Spleen (tissue), 11 donors: ENCODE measurements at regions not wholly inside any gene's neighbourhood (a gene's known extent, or its start where the extent isn't known, plus 50 kb on each side); places are given as distances from the start of the nearest gene placed in this dataset.

Source experiments
- DNase-seq: peaks from one replicate; pipeline ENCODE4 v3.0.0-alpha.2; 2020
- H3K27ac ChIP-seq, 8 donors: fragments of 200-600 bp; sonication (generic) in 7 of 8; 1 replicate in 4 of 8; 2 replicates in 4 of 8; pipeline versions ENCODE4 v1.5.0 to v1.8.0; 2016 to 2021; ENCODE audit warnings: inconsistent platforms in 4 of 8, mild to moderate bottlenecking in 4 of 8, moderate library complexity in 1 of 8
- H3K27me3 ChIP-seq, 7 donors: fragments of 200-600 bp; sonication (generic) in 6 of 7; replicated peaks in 1 of 7; 1 replicate in 4 of 7; 2 replicates in 3 of 7; pipeline versions ENCODE4 v1.5.0 to v1.8.0; 2016 to 2021; ENCODE audit warnings: inconsistent platforms in 3 of 7, mild to moderate bottlenecking in 1 of 7
- H3K36me3 ChIP-seq, 6 donors: fragments of 200-600 bp; sonication (generic) in 5 of 6; 1 replicate in 4 of 6; 2 replicates in 2 of 6; pipeline versions ENCODE4 v1.5.0 to v1.8.0; 2016 to 2021; ENCODE audit warnings: inconsistent platforms in 2 of 6
- H3K4me1 ChIP-seq, 6 donors: fragments of 200-600 bp; sonication (generic) in 5 of 6; 1 replicate in 3 of 6; 2 replicates in 3 of 6; pipeline versions ENCODE4 v1.5.0 to v1.8.0; 2016 to 2021; ENCODE audit warnings: inconsistent platforms in 3 of 6
- H3K4me3 ChIP-seq, 8 donors: fragments of 200-600 bp; sonication (generic) in 7 of 8; 1 replicate in 4 of 8; 2 replicates in 4 of 8; pipeline versions ENCODE4 v1.5.0 to v1.8.0; 2016 to 2021; ENCODE audit warnings: inconsistent platforms in 4 of 8, mild to moderate bottlenecking in 4 of 8, moderate library complexity in 2 of 8
- H3K9me3 ChIP-seq, 8 donors: fragments of 200-600 bp; sonication (generic) in 7 of 8; 1 replicate in 4 of 8; 2 replicates in 4 of 8; pipeline versions ENCODE4 v1.5.0 to v1.8.0; 2016 to 2021; ENCODE audit warnings: inconsistent platforms in 4 of 8
- POLR2A ChIP-seq, 3 donors: fragments of 450-650 bp; IDR thresholded peaks; one replicate each; pipeline ENCODE4 v1.5.1; 2017; ENCODE audit warnings: antibody characterized with exemption in 3 of 3, mild to moderate bottlenecking in 1 of 3
- POLR2AphosphoS5 ChIP-seq, 3 donors: sonication (generic); formaldehyde crosslinking; IDR thresholded peaks; one replicate each; pipeline ENCODE4 v1.5.1; 2017; ENCODE audit warnings: antibody characterized with exemption in 3 of 3
- WGBS, 5 donors: extraction: QIAGEN DNeasy Blood & Tissue Kit in 3 of 5; methylation state at CpG; one replicate each; pipeline versions ENCODE4 v1.1.5 to v1.1.7; 2013 to 2018; 5-methylcytosine and 5-hydroxymethylcytosine counted together
- intact Hi-C: fragments of 100-400 bp; cut with DNase I; formaldehyde crosslinking; loops from one replicate; pipeline ENCODE4 v1.15.0; 2023; ENCODE audit warnings: low total_unique reads
- TF ChIP-seq, protein P1 (sequence below), 11 experiments: fragments of 200-600 bp in 7 of 11; fragments of 450-650 bp in 4 of 11; sonication (generic) in 4 of 11; IDR thresholded peaks in 8 of 11; conservative IDR thresholded peaks in 3 of 11; 1 replicate in 7 of 11; 2 replicates in 4 of 11; pipeline versions ENCODE4 v1.4.0 to v1.8.0; 2016 to 2021; ENCODE audit warnings: antibody characterized with exemption in 11 of 11, inconsistent platforms in 4 of 11, mild to moderate bottlenecking in 1 of 11
- donor health status: healthy with polysubstance abuse.
- donor health status: DM: no; HTN: no; CAD: no; lungs with moderate emphysema.
- donor health status: DM: no; HTN: no; CAD: no.
- donor health status: Bipolar disorder and iron deficiency.
- donor health status: healthy.
- donor health status: DM: no; HTN: no; CAD: no.
- donor health status: DM: yes; HTN: yes; CAD: no.

DNA sequence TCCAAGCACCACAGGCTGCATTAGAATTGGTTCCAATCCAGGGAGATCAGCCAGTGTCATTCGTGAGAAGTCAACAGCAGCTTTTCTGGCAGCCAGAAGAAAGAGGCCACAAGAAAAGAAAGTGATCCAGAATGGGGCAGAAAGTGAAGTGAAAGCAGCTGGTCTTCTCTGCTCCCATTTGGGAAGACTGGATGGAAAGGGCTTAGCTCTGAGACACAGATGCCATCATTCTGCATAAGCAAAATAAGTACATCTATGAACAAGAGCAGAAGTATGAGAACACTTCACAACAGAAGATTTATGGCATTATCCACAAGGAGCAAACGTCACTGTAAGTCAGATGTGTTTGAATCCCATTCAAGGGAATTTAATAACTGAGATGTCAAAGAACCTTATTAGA, 326.5 kb upstream of the ESRRG start:
- H3K4me3 ChIP-seq = no peak overlapping the region
- WGBS, 5 donors = 40 to 72% (median 50%) methylated on average over 2 of the region's 2 CpGs
- no peaks in the 10 kb centered on the region for H3K4me1 ChIP-seq
- H3K9me3 ChIP-seq = no peaks in the 10 kb centered on the region
- intact Hi-C loops = no loop called here
- no peak for DNase-seq
- no peak overlapping the region for H3K27ac ChIP-seq
- TF ChIP-seq POLR2A (IDR thresholded peaks at IDR 0.05) (no peak), POLR2AphosphoS5 (IDR thresholded peaks at IDR 0.05) (no peak)
- TF ChIP-seq, protein P1, sequence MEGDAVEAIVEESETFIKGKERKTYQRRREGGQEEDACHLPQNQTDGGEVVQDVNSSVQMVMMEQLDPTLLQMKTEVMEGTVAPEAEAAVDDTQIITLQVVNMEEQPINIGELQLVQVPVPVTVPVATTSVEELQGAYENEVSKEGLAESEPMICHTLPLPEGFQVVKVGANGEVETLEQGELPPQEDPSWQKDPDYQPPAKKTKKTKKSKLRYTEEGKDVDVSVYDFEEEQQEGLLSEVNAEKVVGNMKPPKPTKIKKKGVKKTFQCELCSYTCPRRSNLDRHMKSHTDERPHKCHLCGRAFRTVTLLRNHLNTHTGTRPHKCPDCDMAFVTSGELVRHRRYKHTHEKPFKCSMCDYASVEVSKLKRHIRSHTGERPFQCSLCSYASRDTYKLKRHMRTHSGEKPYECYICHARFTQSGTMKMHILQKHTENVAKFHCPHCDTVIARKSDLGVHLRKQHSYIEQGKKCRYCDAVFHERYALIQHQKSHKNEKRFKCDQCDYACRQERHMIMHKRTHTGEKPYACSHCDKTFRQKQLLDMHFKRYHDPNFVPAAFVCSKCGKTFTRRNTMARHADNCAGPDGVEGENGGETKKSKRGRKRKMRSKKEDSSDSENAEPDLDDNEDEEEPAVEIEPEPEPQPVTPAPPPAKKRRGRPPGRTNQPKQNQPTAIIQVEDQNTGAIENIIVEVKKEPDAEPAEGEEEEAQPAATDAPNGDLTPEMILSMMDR (IDR thresholded peaks at IDR 0.05 in 8 of 11, conservative IDR thresholded peaks at IDR 0.05 in 3 of 11) = no peak
- no peaks in the 10 kb centered on the region for H3K36me3 ChIP-seq
- H3K27me3 ChIP-seq = no peaks in the 10 kb centered on the region

GRCh38 chr1:217049081-217049480, 325.9 kb upstream of the ESRRG start:
- no peak for DNase-seq

GRCh38 chr1:217048104-217048707, 325.0 kb upstream of the ESRRG start:
- Histone ChIP-seq H3K27ac (no peak overlapping the region), H3K9me3 (no peaks in the 10 kb centered on the region), H3K4me3 (no peak overlapping the region), H3K36me3 (no peaks in the 10 kb centered on the region), H3K27me3 (no peaks in the 10 kb centered on the region), H3K4me1 (no peaks in the 10 kb centered on the region)
- WGBS, 5 donors = 64 to 85% (median 72%) methylated on average over 5 of the region's 5 CpGs
- no peak for DNase-seq
- TF ChIP-seq, protein P1 (IDR thresholded peaks at IDR 0.05 in 8 of 11, conservative IDR thresholded peaks at IDR 0.05 in 3 of 11) = no peak
- TF ChIP-seq POLR2AphosphoS5 (IDR thresholded peaks at IDR 0.05) = no peak
- no peak for TF ChIP-seq POLR2A (IDR thresholded peaks at IDR 0.05)
- intact Hi-C loops = no loop called here

More at GRCh38 chr1:217049081-217049480, 325.9 kb upstream of the ESRRG start:
- intact Hi-C loops = no loop called here
- Histone ChIP-seq H3K36me3 (no peaks in the 10 kb centered on the region), H3K4me1 (no peaks in the 10 kb centered on the region), H3K27ac (no peak overlapping the region), H3K4me3 (no peak overlapping the region), H3K9me3 (no peaks in the 10 kb centered on the region), H3K27me3 (no peaks in the 10 kb centered on the region)
- TF ChIP-seq POLR2AphosphoS5 (IDR thresholded peaks at IDR 0.05) (no peak), POLR2A (IDR thresholded peaks at IDR 0.05) (no peak)
- TF ChIP-seq, protein P1 (IDR thresholded peaks at IDR 0.05 in 8 of 11, conservative IDR thresholded peaks at IDR 0.05 in 3 of 11) = no peak
- 84 to 92% (median 88%) methylated on average over 1 of the region's 1 CpG for WGBS, 5 donors

DNA sequence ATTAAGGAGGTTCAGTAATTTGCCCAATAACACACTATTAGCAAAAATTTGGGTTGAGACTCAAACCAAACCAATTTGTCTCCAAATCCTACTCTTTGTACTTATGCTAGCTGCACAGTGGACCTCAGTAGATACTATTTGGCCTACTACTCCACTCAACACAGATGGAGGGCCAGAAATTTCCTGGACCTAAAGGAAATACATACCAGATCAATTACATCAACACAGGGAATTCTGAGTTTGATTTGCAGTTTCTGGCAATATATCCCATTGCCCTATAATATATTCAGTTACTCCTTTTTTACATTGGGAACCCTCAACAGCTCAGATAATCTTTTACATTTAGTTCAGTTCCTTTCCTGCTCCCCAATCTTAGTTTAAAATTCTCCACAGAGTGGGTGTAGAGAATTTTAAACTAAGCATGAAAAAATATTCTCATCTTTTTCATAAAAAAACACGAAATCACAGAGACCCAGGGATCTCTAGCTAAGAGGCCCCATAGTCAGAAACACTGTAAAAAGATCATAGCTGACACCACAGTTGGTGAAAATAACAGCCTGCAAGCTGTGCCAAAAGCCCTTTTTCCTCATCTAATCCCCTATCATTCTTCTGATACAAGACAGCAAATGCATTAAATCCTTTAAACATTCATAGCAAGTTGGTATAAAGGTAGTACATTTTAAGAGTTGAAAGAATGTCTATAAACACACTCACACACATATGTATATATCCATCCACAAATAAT, 317.7 kb upstream of the ESRRG start:
- Histone ChIP-seq H3K27ac (no peak overlapping the region), H3K36me3 (no peaks in the 10 kb centered on the region), H3K27me3 (no peaks in the 10 kb centered on the region), H3K4me3 (no peak overlapping the region), H3K4me1 (no peaks in the 10 kb centered on the region), H3K9me3 (peaks cover 0 to 40% (median 20%) of the 10 kb centered on the region in 8 donors)
- intact Hi-C loops = no loop called here
- no peak for DNase-seq
- WGBS, 5 donors = 52 to 78% (median 68%) methylated on average over 1 of the region's 1 CpG
- TF ChIP-seq POLR2A (IDR thresholded peaks at IDR 0.05) (no peak), POLR2AphosphoS5 (IDR thresholded peaks at IDR 0.05) (no peak)
- TF ChIP-seq, protein P1 (IDR thresholded peaks at IDR 0.05 in 8 of 11, conservative IDR thresholded peaks at IDR 0.05 in 3 of 11) = no peak
